Body of pancreas (tissue), 4 donors: ENCODE measurements at regions not wholly inside any gene's neighbourhood (a gene's known extent, or its start where the extent isn't known, plus 50 kb on each side); places are given as distances from the start of the nearest gene placed in this dataset.

ENCODE experiments used
- ATAC-seq: fragments of 150-250 bp; one replicate; pipeline ENCODE4 v1.9.1; 2016
- DNase-seq, 4 donors: peaks; one replicate each; pipeline ENCODE4 v3.0.0-alpha.2; 2019
- H3K27ac ChIP-seq, 4 donors: fragments of 200-600 bp; sonication (generic); 1 replicate in 3 of 4; 2 replicates in 1 of 4; pipeline versions ENCODE4 v1.5.1 to v1.6.1; 2016 to 2019; ENCODE audit warnings: mild to moderate bottlenecking in 1 of 4, mixed read lengths in 1 of 4, moderate library complexity in 1 of 4
- H3K27me3 ChIP-seq, 2 donors: fragments of 200-600 bp; sonication (generic); one replicate each; pipeline ENCODE4 v1.6.0; 2016; ENCODE audit warnings: mild to moderate bottlenecking in 1 of 2
- H3K36me3 ChIP-seq, 2 donors: fragments of 200-600 bp; sonication (generic); replicated peaks in 1 of 2; 2 replicates each; pipeline ENCODE4 v1.5.1; 2016; ENCODE audit warnings: low read depth in 2 of 2; ENCODE audit not compliant: insufficient read depth in 1 of 2
- H3K4me1 ChIP-seq: fragments of 200-600 bp; sonication (generic); one replicate; pipeline ENCODE4 v1.6.0; 2016
- H3K4me3 ChIP-seq, 2 donors: fragments of 200-600 bp; sonication (generic); 1 replicate in 1 of 2; 2 replicates in 1 of 2; pipeline ENCODE4 v1.5.1; 2016 to 2019
- H3K9me3 ChIP-seq, 3 donors: fragments of 200-600 bp; sonication (generic); 1 replicate in 2 of 3; 2 replicates in 1 of 3; pipeline ENCODE4 v1.5.1; 2016
- CTCF ChIP-seq, 7 experiments: fragments of 450-650 bp in 4 of 7; fragments of 200-600 bp in 3 of 7; sonication (generic) in 3 of 7; IDR thresholded peaks; one replicate each; pipeline ENCODE4 v1.5.1; 2016 to 2019; ENCODE audit warnings: antibody characterized with exemption in 7 of 7
- POLR2A ChIP-seq, 3 donors: fragments of 450-650 bp; IDR thresholded peaks; one replicate each; pipeline ENCODE4 v1.6.1; 2016; ENCODE audit warnings: antibody characterized with exemption in 3 of 3, mild to moderate bottlenecking in 2 of 3
- WGBS, 2 donors: methylation state at CpG; one replicate each; pipeline ENCODE4 v1.1.5; 2017; 5-methylcytosine and 5-hydroxymethylcytosine counted together
- intact Hi-C: fragments of 100-400 bp; cut with DNase I; formaldehyde crosslinking; loops from one replicate; pipeline ENCODE4 v1.15.1; 2023

- Histone ChIP-seq H3K4me1 (peaks cover 53% of the 10 kb centered on the region), H3K9me3 (no peaks in the 10 kb centered on the region), H3K27ac (peak overlapping the region; percentile 7 to 28 (median 17)), H3K27me3 (no peaks in the 10 kb centered on the region), H3K36me3 (no peaks in the 10 kb centered on the region), H3K4me3 (no peak overlapping the region)
- 39 to 43% methylated on average over 1 of the region's 1 CpG for WGBS, 2 donors
- TF ChIP-seq POLR2A (IDR thresholded peaks at IDR 0.05) (no peak), CTCF (IDR thresholded peaks at IDR 0.05) (no peak)
- intact Hi-C loops, result no loop called here
- DNase-seq (peak in 1 of 4 donors; percentile 46), ATAC-seq (no peak)
Measured at GRCh38 chr18:61738042-61738441, 154.8 kb downstream of the RNF152 start.

- WGBS, 2 donors, result 10 to 21% methylated on average over 4 of the region's 4 CpGs
Measured at GRCh38 chr18:61736133-61736532, 156.7 kb downstream of the RNF152 start.

GRCh38 chr18:61735564-61736102 lies 157.2 kb downstream of the RNF152 start:
- Histone ChIP-seq H3K9me3 (no peaks in the 10 kb centered on the region), H3K27me3 (no peaks in the 10 kb centered on the region), H3K36me3 (no peaks in the 10 kb centered on the region), H3K27ac (peak overlapping the region in 3 of 4 donors; percentile 60 to 83 (median 61)), H3K4me3 (no peak overlapping the region), H3K4me1 (peaks cover 57% of the 10 kb centered on the region)
- intact Hi-C loops, result no loop called here
- DNase-seq, result peak; percentile 41 to 68 (median 54)
- peak; percentile 85 for ATAC-seq
- WGBS, 2 donors, result 8 to 18% methylated on average over 5 of the region's 5 CpGs
- TF ChIP-seq POLR2A (IDR thresholded peaks at IDR 0.05) (peak in 1 of 3 donors; percentile 19), CTCF (IDR thresholded peaks at IDR 0.05) (no peak)

More at GRCh38 chr18:61736133-61736532, 156.7 kb downstream of the RNF152 start:
- Histone ChIP-seq H3K9me3 (no peaks in the 10 kb centered on the region), H3K4me1 (peaks cover 57% of the 10 kb centered on the region), H3K27me3 (no peaks in the 10 kb centered on the region), H3K27ac (peak overlapping the region in 3 of 4 donors; percentile 60 to 83 (median 61)), H3K36me3 (no peaks in the 10 kb centered on the region), H3K4me3 (no peak overlapping the region)
- no peak for TF ChIP-seq POLR2A (IDR thresholded peaks at IDR 0.05)
- no peak for TF ChIP-seq CTCF (IDR thresholded peaks at IDR 0.05)
- no peak for DNase-seq
- intact Hi-C loops, result no loop called here
- ATAC-seq, result peak; percentile 25

- ATAC-seq (no peak), DNase-seq (no peak)
- H3K9me3 ChIP-seq, result no peaks in the 10 kb centered on the region
- TF ChIP-seq POLR2A (IDR thresholded peaks at IDR 0.05) (no peak), CTCF (IDR thresholded peaks at IDR 0.05) (no peak)
- H3K4me1 ChIP-seq, result peaks cover 57% of the 10 kb centered on the region
- H3K27me3 ChIP-seq, result no peaks in the 10 kb centered on the region
- WGBS, 2 donors, result 41 to 44% methylated on average over 3 of the region's 3 CpGs
- peak overlapping the region in 3 of 4 donors; percentile 60 to 83 (median 61) for H3K27ac ChIP-seq
- H3K4me3 ChIP-seq, result no peak overlapping the region
- intact Hi-C loops, result no loop called here
- H3K36me3 ChIP-seq, result no peaks in the 10 kb centered on the region
Measured at GRCh38 chr18:61734396-61734795, 158.4 kb downstream of the RNF152 start.

GRCh38 chr18:61732854-61733253 lies 160.0 kb downstream of the RNF152 start:
- ATAC-seq (no peak), DNase-seq (peak in 2 of 4 donors; percentile 31 to 46)
- intact Hi-C loops, result no loop called here
- Histone ChIP-seq H3K27me3 (no peaks in the 10 kb centered on the region), H3K27ac (peak overlapping the region in 3 of 4 donors; percentile 43 to 83 (median 61)), H3K4me1 (peaks cover 48% of the 10 kb centered on the region), H3K4me3 (no peak overlapping the region), H3K36me3 (no peaks in the 10 kb centered on the region), H3K9me3 (no peaks in the 10 kb centered on the region)
- WGBS, 2 donors, result 54 to 61% methylated on average over 4 of the region's 4 CpGs
- TF ChIP-seq CTCF (IDR thresholded peaks at IDR 0.05) (no peak), POLR2A (IDR thresholded peaks at IDR 0.05) (no peak)
